CD4-positive, alpha-beta T cell (primary cell): ENCODE measurements at regions not wholly inside any gene's neighbourhood (a gene's known extent, or its start where the extent isn't known, plus 50 kb on each side); places are given as distances from the start of the nearest gene placed in this dataset.

Experiments used
- ATAC-seq: fragments of 200-7000 bp; cut with Tn5 transposase; one replicate; pipeline ENCODE4 v1.10.0; 2022; ENCODE audit warnings: mild to moderate bottlenecking; ENCODE audit not compliant: poor library complexity
- CTCF ChIA-PET: fragments of 350-600 bp; sonication (Branson Sonifier 250); formaldehyde crosslinking; loops from one replicate; lab custom pipeline; 2021; ENCODE audit warnings: antibody characterized with exemption, inconsistent platforms; lab: Charles Lee
- POLR2A ChIA-PET: fragments of 350-600 bp; sonication (Branson Sonifier 250); formaldehyde crosslinking; loops from one replicate; lab custom pipeline; 2021; ENCODE audit warnings: antibody characterized with exemption, inconsistent platforms; lab: Charles Lee
- DNase-seq, 14 experiments: peaks; one replicate each; pipeline ENCODE4 v3.0.0-alpha.2; 2013 to 2020; ENCODE audit warnings: mixed read lengths in 2 of 14
- H3K27ac ChIP-seq, 2 donors: one replicate each; pipeline versions ENCODE4 v1.5.1 to v1.7.0; 2013; ENCODE audit warnings: low read length in 2 of 2, low read depth in 1 of 2, mild to moderate bottlenecking in 1 of 2
- H3K27me3 ChIP-seq, 2 experiments: 1 replicate in 1 of 2; 2 replicates in 1 of 2; pipeline versions ENCODE4 v1.6.1 to v1.7.0; 2013; ENCODE audit warnings: low read length in 2 of 2, control low read depth in 1 of 2, mild to moderate bottlenecking in 1 of 2, moderate library complexity in 1 of 2; ENCODE audit not compliant: insufficient read depth in 2 of 2, control insufficient read depth in 1 of 2
- H3K36me3 ChIP-seq: one replicate; pipeline ENCODE4 v1.6.1; 2013; ENCODE audit warnings: low read length, control low read depth; ENCODE audit not compliant: insufficient read depth
- H3K4me1 ChIP-seq: one replicate; pipeline ENCODE4 v1.6.1; 2013; ENCODE audit warnings: low read length, control low read depth; ENCODE audit not compliant: insufficient read depth
- H3K4me3 ChIP-seq: one replicate; pipeline ENCODE4 v1.5.1; 2013; ENCODE audit warnings: mild to moderate bottlenecking, low read length, moderate library complexity
- H3K9me3 ChIP-seq, 2 experiments: 1 replicate in 1 of 2; 2 replicates in 1 of 2; pipeline versions ENCODE4 v1.6.1 to v1.7.0; 2013; ENCODE audit warnings: low read length in 2 of 2, mild to moderate bottlenecking in 2 of 2, control low read depth in 1 of 2, moderate library complexity in 1 of 2; ENCODE audit not compliant: control insufficient read depth in 1 of 2, insufficient read depth in 1 of 2
- H3K27ac Mint-ChIP-seq: one replicate; pipeline ENCODE4 v1.8.0; 2020; ENCODE audit warnings: mixed read lengths
- H3K27me3 Mint-ChIP-seq: one replicate; pipeline ENCODE4 v1.8.0; 2021; ENCODE audit warnings: mixed read lengths
- H3K36me3 Mint-ChIP-seq: one replicate; pipeline ENCODE4 v1.8.0; 2021; ENCODE audit warnings: low read depth, mixed read lengths
- H3K4me1 Mint-ChIP-seq: one replicate; pipeline ENCODE4 v1.8.0; 2021; ENCODE audit warnings: low read depth, mixed read lengths
- H3K4me3 Mint-ChIP-seq: one replicate; pipeline ENCODE4 v1.8.0; 2020; ENCODE audit warnings: mild to moderate bottlenecking, mixed read lengths
- H3K9me3 Mint-ChIP-seq: one replicate; pipeline ENCODE4 v1.8.0; 2020; ENCODE audit warnings: mixed read lengths
- CTCF ChIP-seq: fragments of 200-600 bp; IDR thresholded peaks from one replicate; pipeline ENCODE4 v1.8.0; 2022; ENCODE audit warnings: antibody characterized with exemption, mild to moderate bottlenecking
- intact Hi-C, 2 experiments: fragments of 100-400 bp; cut with DNase I in 1 of 2; cut with micrococcal nuclease in 1 of 2; formaldehyde crosslinking; loops; one replicate each; pipeline versions ENCODE4 v1.15.1 to v1.9.0; 2023 to 2025; cut with DNase I, micrococcal nuclease

GRCh38 chr5:152938630-152939029 is 533.6 kb upstream of the NMUR2 start:
- Histone ChIP-seq H3K4me1 (no peaks in the 10 kb centered on the region), H3K27ac (no peak overlapping the region), H3K36me3 (no peaks in the 10 kb centered on the region), H3K4me3 (no peak overlapping the region), H3K9me3 (no peaks in the 10 kb centered on the region), H3K27me3 (no peaks in the 10 kb centered on the region)
- no peak for DNase-seq
- no peak overlapping the region for H3K27ac Mint-ChIP-seq
- intact Hi-C loops: no loop called here
- no peaks in the 10 kb centered on the region for H3K4me1 Mint-ChIP-seq
- ATAC-seq: no peak
- peaks cover 15% of the 10 kb centered on the region for H3K9me3 Mint-ChIP-seq
- TF ChIP-seq CTCF: no peak
- H3K4me3 Mint-ChIP-seq: no peak overlapping the region
- ChIA-PET POLR2A (no interaction called here), CTCF (no interaction called here)
- H3K36me3 Mint-ChIP-seq: no peaks in the 10 kb centered on the region
- no peaks in the 10 kb centered on the region for H3K27me3 Mint-ChIP-seq

GRCh38 chr5:152942633-152943336 is 537.7 kb upstream of the NMUR2 start:
- H3K4me1 Mint-ChIP-seq: no peaks in the 10 kb centered on the region
- H3K36me3 Mint-ChIP-seq: no peaks in the 10 kb centered on the region
- H3K4me3 Mint-ChIP-seq: no peak overlapping the region
- Histone ChIP-seq H3K36me3 (no peaks in the 10 kb centered on the region), H3K4me1 (no peaks in the 10 kb centered on the region), H3K4me3 (no peak overlapping the region), H3K27me3 (no peaks in the 10 kb centered on the region), H3K27ac (no peak overlapping the region), H3K9me3 (no peaks in the 10 kb centered on the region)
- CTCF ChIA-PET: no interaction called here
- peaks cover 16% of the 10 kb centered on the region for H3K9me3 Mint-ChIP-seq
- no peak for TF ChIP-seq CTCF
- H3K27ac Mint-ChIP-seq: no peak overlapping the region
- POLR2A ChIA-PET: no interaction called here
- ATAC-seq (no peak), DNase-seq (no peak)
- H3K27me3 Mint-ChIP-seq: no peaks in the 10 kb centered on the region
- intact Hi-C loops: no loop called here

GRCh38 chr5:152953788-152954483 is 536.5 kb upstream of the GRIA1 start:
- H3K9me3 Mint-ChIP-seq: peaks cover 8% of the 10 kb centered on the region
- H3K9me3 ChIP-seq: no peaks in the 10 kb centered on the region
- no peak overlapping the region for H3K4me3 Mint-ChIP-seq
- H3K4me1 ChIP-seq: no peaks in the 10 kb centered on the region
- no peaks in the 10 kb centered on the region for H3K36me3 Mint-ChIP-seq
- no peaks in the 10 kb centered on the region for H3K36me3 ChIP-seq
- no peak overlapping the region for H3K4me3 ChIP-seq
- no peak overlapping the region for H3K27ac Mint-ChIP-seq
- no peak overlapping the region for H3K27ac ChIP-seq
- intact Hi-C loops: no loop called here
- ATAC-seq (no peak), DNase-seq (no peak)
- TF ChIP-seq CTCF: no peak
- CTCF ChIA-PET: no interaction called here
- no peaks in the 10 kb centered on the region for H3K4me1 Mint-ChIP-seq
- no peaks in the 10 kb centered on the region for H3K27me3 Mint-ChIP-seq
- POLR2A ChIA-PET: no interaction called here
- H3K27me3 ChIP-seq: no peaks in the 10 kb centered on the region
